ENCODE measurements at regions not wholly inside any gene's neighbourhood (a gene's known extent, or its start where the extent isn't known, plus 50 kb on each side); places are given as distances from the start of the nearest gene placed in this dataset.

GRCh38 chr6:165831812-165832510 is 168.9 kb upstream of the PDE10A start:
- Histone ChIP-seq H3F3A (ENCODE audit: low read depth) (no peaks in the 10 kb centered on the region), H2AFZ (replicated peaks) (no peak overlapping the region), H3K79me2 (ENCODE audit: low read depth) (no peaks in the 10 kb centered on the region), H3K4me1 (no peaks in the 10 kb centered on the region), H3K9me3 (ENCODE audit: low read depth) (no peaks in the 10 kb centered on the region), H3K9ac (no peak overlapping the region), H3K27ac (no peak overlapping the region), H3K27me3 (no peaks in the 10 kb centered on the region), H3K4me2 (no peak overlapping the region), H3K4me3 (no peak overlapping the region), H4K20me1 (ENCODE audit: low read depth) (no peaks in the 10 kb centered on the region), H3K36me3 (no peaks in the 10 kb centered on the region)
- DNase-seq (ENCODE audit: low spot score) = no peak
- no peak overlapping the region for H3K4me3 Mint-ChIP-seq
- peaks cover 14% of the 10 kb centered on the region for H3K4me1 Mint-ChIP-seq
- H3K27ac Mint-ChIP-seq = no peak overlapping the region
- H3K36me3 Mint-ChIP-seq = no peaks in the 10 kb centered on the region
- no peak for TF ChIP-seq CTCF (IDR thresholded peaks at IDR 0.05)
- no peak for TF ChIP-seq EZH2phosphoT487 (IDR thresholded peaks at IDR 0.05)
- no peak for TF ChIP-seq EZH2 (IDR thresholded peaks at IDR 0.05)
- peaks cover 3% of the 10 kb centered on the region for H3K27me3 Mint-ChIP-seq (ENCODE audit: insufficient read depth, low read depth)
- H3K9me3 Mint-ChIP-seq = peaks cover 9% of the 10 kb centered on the region

GRCh38 chr6:165830761-165831160 is 167.7 kb upstream of the PDE10A start:
- Mint-ChIP-seq H3K9me3 (peaks cover 12% of the 10 kb centered on the region), H3K4me1 (peaks cover 15% of the 10 kb centered on the region), H3K4me3 (no peak overlapping the region), H3K27ac (no peak overlapping the region), H3K27me3 (ENCODE audit: insufficient read depth, low read depth) (peaks cover 6% of the 10 kb centered on the region), H3K36me3 (no peaks in the 10 kb centered on the region)
- Histone ChIP-seq H3K4me2 (no peak overlapping the region), H3K9ac (no peak overlapping the region), H3K79me2 (ENCODE audit: low read depth) (no peaks in the 10 kb centered on the region), H3K9me3 (ENCODE audit: low read depth) (no peaks in the 10 kb centered on the region), H3K27ac (no peak overlapping the region), H3F3A (ENCODE audit: low read depth) (no peaks in the 10 kb centered on the region), H3K4me3 (no peak overlapping the region), H3K4me1 (no peaks in the 10 kb centered on the region), H2AFZ (replicated peaks) (no peak overlapping the region), H3K27me3 (no peaks in the 10 kb centered on the region), H3K36me3 (no peaks in the 10 kb centered on the region), H4K20me1 (ENCODE audit: low read depth) (no peaks in the 10 kb centered on the region)
- no peak for TF ChIP-seq EZH2 (IDR thresholded peaks at IDR 0.05)
- no peak for TF ChIP-seq CTCF (IDR thresholded peaks at IDR 0.05)
- no peak for TF ChIP-seq EZH2phosphoT487 (IDR thresholded peaks at IDR 0.05)
- no peak for DNase-seq (ENCODE audit: low spot score)

GRCh38 chr6:165829376-165829775 is 166.3 kb upstream of the PDE10A start:
- peaks cover 14% of the 10 kb centered on the region for H3K9me3 Mint-ChIP-seq
- Histone ChIP-seq H3F3A (ENCODE audit: low read depth) (no peaks in the 10 kb centered on the region), H3K27me3 (no peaks in the 10 kb centered on the region), H4K20me1 (ENCODE audit: low read depth) (no peaks in the 10 kb centered on the region), H2AFZ (replicated peaks) (no peak overlapping the region), H3K79me2 (ENCODE audit: low read depth) (no peaks in the 10 kb centered on the region), H3K4me2 (no peak overlapping the region), H3K4me1 (peaks cover 7% of the 10 kb centered on the region), H3K9ac (no peak overlapping the region), H3K4me3 (no peak overlapping the region), H3K9me3 (ENCODE audit: low read depth) (no peaks in the 10 kb centered on the region), H3K36me3 (no peaks in the 10 kb centered on the region), H3K27ac (no peak overlapping the region)
- no peak for TF ChIP-seq EZH2 (IDR thresholded peaks at IDR 0.05)
- no peak for TF ChIP-seq CTCF (IDR thresholded peaks at IDR 0.05)
- no peak for TF ChIP-seq EZH2phosphoT487 (IDR thresholded peaks at IDR 0.05)
- H3K27me3 Mint-ChIP-seq (ENCODE audit: insufficient read depth, low read depth) = peaks cover 8% of the 10 kb centered on the region
- H3K4me1 Mint-ChIP-seq = peaks cover 15% of the 10 kb centered on the region
- no peaks in the 10 kb centered on the region for H3K36me3 Mint-ChIP-seq
- no peak for DNase-seq (ENCODE audit: low spot score)
- no peak overlapping the region for H3K4me3 Mint-ChIP-seq
- H3K27ac Mint-ChIP-seq = no peak overlapping the region
